ENCODE measurements at regions not wholly inside any gene's neighbourhood (a gene's known extent, or its start where the extent isn't known, plus 50 kb on each side); places are given as distances from the start of the nearest gene placed in this dataset.
"Not testable (repeated sequence)": the region's sequence is repeated elsewhere in the genome, so short reads cannot be mapped to it uniquely, and the experiment has no call there.

DNA sequence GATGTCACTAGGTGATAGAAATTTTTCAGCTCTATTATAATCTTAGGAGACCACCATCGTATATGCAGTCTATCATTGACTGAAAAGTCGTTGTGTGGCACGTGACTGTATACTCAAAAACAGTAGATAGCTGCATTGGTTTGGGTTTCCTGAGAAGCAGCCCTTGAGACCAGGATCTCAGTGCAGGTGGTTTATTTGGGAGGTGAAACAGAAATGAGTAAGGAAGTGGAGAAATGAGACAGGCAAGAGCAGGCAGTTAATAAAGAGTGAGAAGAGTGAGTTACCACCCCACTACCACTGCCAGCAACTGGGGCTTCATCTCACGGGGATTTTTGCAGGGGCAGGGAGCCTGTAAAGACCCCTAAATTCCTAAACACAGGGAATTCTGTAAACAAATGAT, 221.0 kb downstream of the SHQ1 start:
- DNase-seq, result no peak

DNA sequence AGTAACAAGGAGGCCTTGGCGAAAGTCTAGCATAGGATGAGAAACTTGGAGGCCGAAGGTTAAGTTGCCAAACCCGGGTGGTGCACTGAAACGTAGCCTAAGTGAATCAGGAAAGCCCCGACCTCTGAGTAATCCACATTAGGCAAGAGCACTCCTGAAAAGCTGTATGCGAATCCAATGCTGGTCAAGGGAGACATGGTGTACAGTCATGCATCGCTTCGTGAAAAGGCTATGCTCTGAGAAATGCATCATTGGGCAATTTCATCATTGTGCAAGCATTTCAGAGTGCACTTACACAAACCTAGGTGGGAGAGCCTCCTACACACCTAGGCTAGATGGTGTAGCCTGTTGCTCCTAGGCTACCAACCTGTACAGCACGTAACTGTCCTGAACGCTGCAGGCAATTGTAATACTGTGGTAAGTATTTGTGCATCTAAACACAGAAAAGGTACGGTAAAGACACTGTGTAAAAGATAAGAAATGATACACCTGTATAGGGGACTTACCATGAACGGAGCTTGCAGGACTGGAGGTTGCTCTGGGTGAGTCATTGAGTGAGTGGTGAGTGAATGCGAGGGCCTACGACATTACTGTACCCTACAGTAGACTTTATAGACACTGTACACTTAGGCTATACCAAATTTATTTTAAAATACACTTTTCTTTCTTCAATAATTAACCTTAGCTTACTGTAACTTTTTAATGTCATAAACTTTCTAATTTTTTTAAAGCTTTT, 222.5 kb downstream of the SHQ1 start:
- no peak for DNase-seq

DNA sequence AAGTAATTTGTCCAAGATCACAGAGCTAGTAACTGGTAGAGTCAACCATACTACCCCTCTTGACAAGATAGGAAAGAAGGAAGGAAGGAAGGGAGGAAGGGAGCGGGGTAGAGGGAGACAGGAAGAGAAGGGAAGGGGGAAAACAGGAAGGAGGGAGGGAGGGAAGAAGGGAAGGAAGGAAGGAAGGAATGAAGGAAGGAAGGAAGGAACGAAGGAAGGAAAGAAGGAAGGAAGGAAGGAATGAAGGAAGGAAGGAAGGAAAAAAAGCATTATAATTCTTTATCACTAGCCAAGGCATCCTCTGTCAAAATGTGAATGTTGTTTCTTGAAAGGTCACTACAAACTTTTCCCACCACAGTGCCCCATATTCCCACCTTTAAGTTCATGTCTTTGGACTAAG, 223.6 kb downstream of the SHQ1 start:
- DNase-seq, result no peak

DNA sequence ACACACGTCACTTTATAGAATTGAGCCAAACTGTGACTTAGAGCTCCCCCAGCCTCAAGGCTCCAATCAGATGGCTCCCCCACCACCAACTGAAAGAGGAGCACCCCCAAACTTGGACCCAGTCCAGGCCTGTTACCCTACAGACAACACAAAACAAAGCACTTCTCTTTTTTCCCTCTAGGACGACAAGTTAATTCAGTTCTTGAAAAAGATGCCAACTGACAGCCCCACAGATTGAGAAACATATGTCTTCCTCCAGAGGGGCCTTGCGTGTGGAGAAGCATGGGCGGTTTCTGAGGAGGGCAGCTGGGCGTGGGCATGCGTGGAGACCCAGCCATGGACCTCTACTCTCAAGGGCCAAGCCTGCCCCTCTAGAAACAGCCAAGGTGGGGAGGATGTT, 229.5 kb downstream of the SHQ1 start:
- no peak for DNase-seq

DNA sequence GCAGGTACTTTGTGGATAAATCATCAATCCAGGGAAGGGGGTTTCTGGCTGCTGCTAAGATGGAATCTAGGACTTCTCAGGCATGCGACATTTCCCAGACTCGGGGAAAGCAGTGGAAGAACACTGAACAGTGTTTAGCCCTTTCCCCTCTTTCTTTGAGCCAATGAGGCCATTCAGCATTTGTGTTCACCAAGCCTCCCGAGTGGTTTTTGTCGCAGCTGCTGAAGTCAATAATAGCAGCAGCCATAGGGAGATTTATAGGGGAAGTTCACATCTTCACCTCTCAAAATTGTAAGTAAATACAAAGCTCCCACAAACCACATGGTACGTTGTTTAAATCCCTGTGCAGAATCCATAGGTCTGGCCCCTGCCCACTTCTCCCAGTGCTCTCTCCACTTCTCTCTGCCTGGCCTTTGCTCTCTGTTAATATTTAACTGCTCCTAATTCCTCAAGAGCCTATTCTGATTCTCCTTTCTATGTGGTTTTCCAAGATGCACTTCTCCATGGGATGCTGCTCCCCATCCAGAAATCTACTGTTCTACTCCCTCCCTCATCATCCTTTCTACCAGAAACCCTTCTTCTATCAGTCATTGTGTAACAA, 230.7 kb downstream of the SHQ1 start:
- no peak for DNase-seq

DNA sequence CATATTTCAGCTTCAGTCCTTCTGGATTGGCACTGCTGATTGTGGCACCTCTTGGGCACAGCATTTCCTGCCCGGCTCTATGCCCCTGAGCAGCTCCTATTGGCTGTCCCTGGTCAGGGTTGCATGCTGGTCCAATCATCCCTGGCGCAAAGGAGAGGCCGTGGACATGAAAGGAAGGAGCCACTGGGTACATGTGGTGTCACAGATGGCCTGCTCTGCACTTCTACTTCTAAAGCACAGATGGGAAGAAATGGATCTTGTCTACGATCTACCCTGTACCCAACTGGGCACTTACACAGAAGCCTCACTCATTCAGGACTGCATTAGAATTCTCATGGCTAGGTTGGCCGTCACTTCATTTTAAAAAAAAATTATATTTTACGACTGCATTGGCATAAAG, 232.5 kb downstream of the SHQ1 start:
- DNase-seq, result no peak

DNA sequence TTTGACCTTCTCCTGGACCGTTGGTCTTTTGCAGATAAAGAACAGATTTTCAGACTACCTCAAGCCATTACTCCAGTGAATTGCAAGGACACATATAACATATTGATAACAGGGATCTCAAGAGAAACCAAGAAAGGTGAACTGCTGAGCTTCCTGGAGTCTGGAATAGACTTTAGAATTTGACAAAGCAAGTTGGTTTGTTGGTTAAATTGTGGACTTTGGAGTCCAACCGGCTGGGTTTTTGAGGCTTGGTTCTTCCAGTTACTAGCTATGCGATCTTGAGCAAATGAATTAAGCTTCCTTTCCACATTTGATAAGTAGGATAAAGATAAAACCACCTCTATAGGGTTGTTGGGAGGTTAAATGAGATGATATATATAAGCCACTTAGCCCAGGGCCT, 233.1 kb downstream of the SHQ1 start:
- DNase-seq, result no peak

DNA sequence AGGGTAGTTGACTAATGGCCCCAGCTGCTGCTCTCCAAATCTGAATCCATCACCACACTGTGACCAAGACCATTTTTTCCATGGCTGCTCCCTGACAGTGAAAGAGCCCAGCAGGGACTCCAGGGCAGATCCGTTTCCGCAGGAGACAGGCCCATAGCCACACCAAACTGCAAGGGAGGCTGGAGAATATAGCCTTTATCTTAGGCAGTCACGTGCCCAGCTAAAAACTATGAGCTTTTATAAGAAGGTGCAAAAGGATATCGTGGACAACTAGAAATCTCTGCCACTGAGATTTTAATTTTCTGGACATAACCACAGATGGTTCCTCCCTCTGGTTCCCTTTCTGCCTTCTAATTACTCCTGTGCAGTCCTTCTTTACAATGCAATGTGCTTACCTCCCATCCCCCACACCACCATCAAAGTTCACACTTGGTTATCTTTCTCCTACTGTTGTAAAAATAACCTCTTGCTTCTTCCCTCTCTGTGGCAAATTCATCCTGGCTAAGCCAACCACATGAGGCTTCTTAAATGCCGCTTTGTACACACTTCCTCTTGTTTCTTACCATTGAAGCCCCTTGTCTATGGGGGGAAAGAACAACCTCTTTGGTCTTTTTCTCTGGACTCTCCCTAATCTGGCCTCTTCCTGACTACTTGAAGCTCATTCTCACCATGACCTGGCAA, 233.7 kb downstream of the SHQ1 start:
- no peak for DNase-seq

DNA sequence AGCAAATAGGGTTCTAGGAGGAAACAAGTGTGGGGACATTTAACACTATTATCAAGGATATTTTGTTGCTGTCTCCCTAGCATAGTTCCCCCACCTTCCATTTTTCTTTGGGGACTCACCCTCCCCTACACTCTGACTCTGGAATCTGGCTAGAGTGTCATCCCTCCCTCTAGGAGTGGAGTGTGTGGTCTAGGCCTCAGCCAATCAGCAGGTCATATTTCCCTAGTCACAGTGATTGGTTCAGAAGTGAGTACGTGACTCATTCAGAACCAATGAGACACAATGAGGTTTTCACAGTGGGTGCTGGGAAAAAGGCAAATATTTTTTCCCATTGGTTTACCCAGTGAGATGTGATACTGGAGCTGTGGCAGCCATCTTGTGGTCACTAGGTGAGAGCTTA, 234.4 kb downstream of the SHQ1 start:
- no peak for DNase-seq

DNA sequence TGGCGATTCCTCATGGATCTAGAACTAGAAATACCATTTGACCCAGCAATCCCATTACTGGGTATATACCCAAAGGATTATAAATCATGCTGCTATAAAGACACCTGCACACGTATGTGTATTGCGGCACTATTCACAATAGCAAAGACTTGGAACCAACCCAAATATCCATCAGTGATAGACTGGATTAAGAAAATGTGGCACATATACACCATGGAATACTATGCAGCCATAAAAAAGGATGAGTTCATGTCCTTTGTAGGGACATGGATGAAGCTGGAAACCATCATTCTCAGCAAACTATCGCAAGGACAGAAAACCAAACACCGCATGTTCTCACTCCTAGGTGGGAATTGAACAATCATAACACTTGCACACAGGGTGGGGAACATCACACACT, 239.1 kb downstream of the SHQ1 start:
- not testable (repeated sequence) for DNase-seq

DNA sequence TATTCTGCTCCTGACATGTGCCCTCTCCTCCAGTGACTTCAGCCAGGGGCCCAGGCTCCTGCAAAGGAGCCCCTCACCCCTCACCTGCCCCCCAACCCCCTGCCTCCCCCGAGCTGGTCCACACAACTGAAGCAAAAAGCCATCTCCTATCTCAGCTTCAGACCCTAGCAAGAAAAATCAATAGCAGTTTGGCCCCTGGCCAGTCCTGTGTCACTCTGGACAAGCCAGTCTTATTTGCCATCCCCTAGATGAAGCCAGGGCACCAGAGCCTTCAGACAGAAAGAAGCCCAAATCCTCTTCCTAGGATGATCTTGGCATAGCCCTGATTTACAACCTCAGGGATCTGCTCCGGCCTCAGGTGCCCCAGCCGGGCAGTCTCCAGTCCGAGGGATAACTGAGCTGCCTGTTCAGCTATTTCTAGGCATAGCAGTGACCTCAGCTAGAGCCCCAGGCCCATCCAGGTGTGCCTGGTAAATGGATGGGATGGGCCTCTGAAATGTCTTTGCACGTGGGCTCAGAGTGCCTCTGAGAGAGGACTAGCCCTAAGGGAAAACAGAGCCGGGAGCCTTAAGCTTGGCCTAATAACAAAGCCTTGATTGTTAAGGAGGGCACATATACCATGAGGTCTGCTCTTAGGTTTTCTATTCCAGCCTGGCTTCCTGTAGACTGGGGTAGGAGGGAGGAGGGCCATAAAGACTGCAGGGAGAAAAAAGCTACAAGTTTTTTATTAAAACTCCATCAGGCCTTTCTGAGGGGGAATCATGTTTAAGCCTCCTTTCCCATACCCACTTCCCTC, 242.0 kb downstream of the SHQ1 start:
- no peak for DNase-seq

DNA sequence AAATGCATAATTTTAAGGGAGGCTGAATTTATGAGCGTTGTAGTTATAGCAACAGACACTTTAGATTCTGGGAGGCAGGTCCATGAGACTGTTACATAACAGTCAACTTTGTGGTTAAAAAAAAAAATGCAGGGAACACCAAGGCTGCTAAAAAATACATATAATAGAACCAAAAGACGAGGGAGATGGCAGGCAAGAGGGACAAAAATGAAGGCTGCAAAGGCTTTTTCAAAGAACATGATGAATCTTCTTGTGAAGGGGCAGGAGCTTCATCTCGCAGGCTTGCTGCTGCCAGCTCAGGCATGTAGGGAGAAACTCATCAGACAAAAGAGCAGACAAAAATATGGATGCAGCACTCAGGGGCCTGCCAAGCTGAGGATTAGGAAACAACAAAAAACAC, 243.9 kb downstream of the SHQ1 start:
- no peak for DNase-seq

DNA sequence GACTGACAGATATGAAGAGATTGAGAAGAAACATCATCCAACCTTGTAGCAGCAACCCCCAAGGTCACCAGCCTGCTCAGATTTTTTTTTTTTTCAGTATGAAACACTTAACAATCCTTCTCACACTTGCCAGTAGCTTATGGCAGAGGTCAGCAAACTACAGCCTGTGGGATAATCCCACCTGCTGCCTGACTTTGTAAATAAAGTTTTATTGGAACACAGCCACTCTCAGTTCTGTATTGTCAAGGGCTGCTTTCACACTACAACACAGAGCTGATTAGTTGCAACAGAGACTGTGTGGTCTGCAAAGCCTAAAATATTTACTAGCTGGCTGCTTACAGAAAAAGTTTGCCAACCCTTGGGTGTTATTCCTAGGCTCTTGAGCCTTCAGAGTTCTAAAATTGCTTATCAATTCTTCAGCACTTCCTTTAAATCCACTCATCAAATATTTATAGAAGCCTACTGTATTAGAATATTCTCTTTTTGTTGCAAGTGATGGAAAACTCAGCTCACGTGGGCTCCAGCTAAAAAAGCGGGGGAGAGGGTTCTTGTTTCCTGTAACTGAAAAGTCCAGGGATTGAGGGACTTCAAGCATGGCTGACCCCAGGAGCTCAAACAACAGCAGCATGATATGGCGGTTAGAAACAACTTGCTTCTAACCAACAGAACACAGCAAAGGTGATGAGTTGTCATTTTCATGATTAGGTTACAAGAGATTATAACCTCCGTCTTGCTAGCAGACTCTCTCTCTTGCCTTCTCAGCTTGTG, 246.1 kb downstream of the SHQ1 start:
- DNase-seq, result no peak

DNA sequence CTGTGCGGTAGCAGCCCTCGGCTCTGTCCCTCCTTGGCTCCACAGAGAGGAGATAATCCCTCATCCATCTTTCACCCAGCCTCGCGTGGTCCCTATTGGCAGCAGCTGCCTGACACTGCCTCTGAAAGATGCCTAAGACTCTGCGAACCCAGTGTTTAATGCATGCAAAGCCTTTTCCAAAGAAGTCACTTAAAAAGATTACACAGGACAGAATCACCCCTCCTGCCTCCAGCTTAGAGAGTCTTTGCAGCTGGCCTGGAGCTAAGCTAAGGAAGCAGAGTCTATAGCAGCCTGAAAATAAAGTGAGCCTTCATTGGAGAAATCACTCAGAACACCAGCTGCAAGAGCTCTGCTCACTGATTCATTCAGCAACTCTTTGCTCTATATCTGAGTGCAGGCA, 247.2 kb downstream of the SHQ1 start:
- DNase-seq, result no peak

DNA sequence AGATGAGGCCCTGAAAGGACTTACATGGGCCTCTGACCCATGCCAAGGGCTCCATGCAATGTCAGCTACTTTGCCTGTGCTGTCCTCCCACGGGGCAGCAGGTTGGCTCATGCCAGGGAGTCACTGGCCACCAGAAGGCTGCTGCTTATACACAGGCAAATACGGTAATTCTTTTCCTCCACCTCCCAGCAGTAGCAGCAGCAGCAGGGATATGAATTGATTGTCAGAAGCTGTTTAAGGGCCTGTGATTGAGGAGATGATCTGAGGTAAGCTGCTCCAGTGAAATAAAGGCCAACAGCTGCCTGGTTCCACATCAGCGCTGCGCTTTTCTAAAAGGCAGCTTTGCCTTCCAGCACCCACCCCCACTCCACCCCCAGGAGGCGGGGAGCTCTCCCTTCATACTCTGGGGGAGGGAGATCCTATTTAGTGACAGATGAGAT, 250.5 kb downstream of the SHQ1 start:
- no peak for DNase-seq

DNA sequence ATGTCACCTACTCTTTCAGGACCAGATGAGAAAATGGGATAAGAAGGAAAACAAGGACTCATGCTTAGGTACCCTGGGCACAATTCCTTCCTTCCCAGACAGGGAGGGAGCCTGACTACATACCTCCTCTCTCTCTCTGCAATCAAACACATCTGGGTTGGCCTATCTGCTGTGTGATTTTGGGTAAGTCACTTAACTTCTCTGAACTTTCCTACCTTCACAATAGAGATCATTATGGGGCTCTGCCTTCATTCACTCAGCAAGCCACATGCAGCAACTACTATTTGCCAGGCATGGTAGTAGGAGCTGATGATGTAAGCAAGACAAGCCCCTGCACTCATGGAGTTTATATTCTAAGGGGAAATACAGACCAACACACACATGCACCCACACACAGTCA, 251.2 kb downstream of the SHQ1 start:
- DNase-seq, result no peak

DNA sequence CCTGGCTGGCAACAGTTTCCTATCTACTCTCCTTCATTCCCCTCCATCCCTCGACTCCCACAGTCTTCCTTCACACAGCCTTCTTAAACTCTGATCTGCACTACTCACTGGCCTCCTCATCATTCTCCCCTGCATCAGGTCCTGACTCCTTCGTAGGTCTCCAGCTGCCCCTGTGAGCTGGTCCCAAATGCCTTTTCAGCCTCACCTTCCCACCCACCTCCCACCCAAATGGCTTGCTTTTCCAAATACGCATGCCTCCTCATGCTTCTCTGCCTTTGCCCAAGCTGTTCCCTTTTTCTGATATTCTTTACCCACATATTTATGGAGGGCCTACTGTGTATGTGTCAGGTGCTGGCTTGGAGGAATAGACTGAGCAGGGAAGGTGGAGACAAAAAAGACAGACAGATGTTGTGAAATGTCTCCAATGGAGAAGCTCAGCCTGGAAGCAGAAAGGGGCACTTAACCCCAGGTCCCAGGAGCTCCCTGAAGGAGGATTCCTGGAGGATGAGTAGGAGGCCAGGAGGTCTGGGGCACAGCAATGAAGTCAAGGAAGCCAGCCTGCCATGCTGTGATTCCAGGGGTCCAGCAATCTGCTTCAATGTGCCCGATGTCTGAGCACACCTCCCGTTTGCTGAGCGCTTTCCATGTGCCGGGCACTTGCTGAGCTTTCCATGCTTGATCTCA, 252.2 kb downstream of the SHQ1 start:
- no peak for DNase-seq

DNA sequence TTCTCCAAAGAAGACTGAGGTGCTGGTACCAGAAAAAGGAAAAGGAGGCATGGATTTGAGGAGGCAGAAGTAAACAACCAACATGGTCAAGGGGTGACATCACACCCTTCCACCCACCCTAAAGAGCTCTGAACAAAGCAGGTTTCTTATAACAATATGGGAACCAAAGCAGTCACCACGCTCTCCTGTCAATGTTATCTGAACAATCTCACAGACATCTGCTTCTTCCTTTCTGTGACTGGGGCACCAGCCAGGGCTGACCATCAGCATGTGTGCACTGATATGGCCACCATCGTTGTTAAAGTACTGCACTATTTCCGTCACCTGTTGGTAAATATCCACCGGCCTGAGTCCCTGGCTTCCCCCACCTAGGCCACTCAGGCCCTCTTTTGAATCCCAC, 252.9 kb downstream of the SHQ1 start:
- DNase-seq, result no peak

DNA sequence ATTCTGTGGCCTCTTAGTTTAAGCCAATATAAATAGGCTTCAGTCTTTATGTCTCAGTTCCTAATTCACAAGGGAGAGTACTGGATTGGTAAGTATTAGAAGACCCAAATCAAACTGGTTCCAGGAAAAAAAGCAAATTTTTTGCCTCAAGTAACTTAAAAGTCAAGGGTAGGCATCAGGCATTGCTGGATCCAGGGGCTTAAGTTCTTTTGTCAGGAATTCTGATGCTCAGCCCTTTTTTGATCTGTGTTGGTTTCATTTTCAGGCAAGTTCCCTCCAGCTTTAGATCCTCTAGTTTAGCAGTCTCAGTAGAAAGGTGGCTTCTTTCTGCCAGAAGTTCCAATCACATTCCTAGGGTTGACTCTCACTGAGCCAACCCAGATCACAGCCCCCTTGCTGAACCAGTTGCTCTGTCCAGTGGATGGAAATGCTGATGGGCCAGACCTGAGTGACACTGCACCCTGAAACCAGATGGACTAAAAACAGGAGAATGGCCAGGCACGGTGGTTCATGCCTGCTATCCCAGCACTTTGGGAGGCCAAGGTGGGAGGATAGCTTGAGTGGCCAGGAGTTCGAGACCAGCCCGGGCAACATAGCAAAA, 253.5 kb downstream of the SHQ1 start:
- no peak for DNase-seq

DNA sequence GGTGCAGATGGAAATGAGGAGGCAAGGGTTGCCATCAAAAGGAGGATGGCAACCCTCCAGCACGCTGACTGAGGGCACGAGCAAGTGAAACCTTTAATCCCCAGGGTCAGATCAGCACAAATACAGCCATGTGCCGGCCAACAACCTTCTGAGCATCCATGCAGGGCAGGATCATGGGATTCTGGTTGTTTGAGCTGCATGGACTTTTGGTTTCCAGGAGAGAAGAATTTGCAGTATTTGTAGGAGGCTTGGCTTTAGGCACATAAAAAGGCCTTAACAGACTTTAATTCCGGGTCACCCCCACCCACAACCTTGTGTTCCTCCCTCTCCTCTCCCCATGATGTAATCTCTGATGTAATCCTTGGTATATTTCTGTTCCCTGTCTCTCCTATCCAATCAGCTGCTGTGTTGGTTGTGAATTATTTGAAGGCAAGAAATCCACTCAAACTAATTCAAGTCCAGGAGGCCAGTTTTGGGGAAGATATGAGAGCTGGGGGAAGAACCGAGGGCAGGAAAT, 254.3 kb downstream of the SHQ1 start:
- DNase-seq, result no peak

Data from CD4-positive, alpha-beta T cell treated with Interleukin-17A for 4 hours (primary cell).